ENCODE measurements at regions not wholly inside any gene's neighbourhood (a gene's known extent, or its start where the extent isn't known, plus 50 kb on each side); places are given as distances from the start of the nearest gene placed in this dataset.

- intact Hi-C loops (cut with micrococcal nuclease; ENCODE audit: unreplicated experiment) = no loop called here
- H2AFZ ChIP-seq (ENCODE audit: low read length) = no peak overlapping the region
- H3K9me2 ChIP-seq (ENCODE audit: insufficient read depth, low read length) = no peaks in the 10 kb centered on the region
- no peaks in the 10 kb centered on the region for H3K36me3 ChIP-seq (ENCODE audit: insufficient read depth, low read length)
- ChIA-PET POLR2A (no interaction called here), CTCF (ENCODE audit: unreplicated experiment) (no interaction called here)
- H4K20me1 ChIP-seq (ENCODE audit: insufficient read depth, low read length) = no peaks in the 10 kb centered on the region
- DNase-seq (ENCODE audit: low spot score) = no peak
- no peaks in the 10 kb centered on the region for H3K4me1 ChIP-seq (ENCODE audit: insufficient read depth, low read length, poor library complexity, severe bottlenecking)
- H3K79me2 ChIP-seq (ENCODE audit: insufficient read depth, low read depth, low read length) = no peaks in the 10 kb centered on the region
- no peaks in the 10 kb centered on the region for H3K9me3 ChIP-seq (ENCODE audit: low read length)
- H3K4me2 ChIP-seq (ENCODE audit: low read length) = no peak overlapping the region
- no peak overlapping the region for H3K27ac ChIP-seq (ENCODE audit: low read depth, low read length, poor library complexity, severe bottlenecking)
- no TSS peak for BruUV-seq (replicated peaks)
- no peak overlapping the region for H3K4me3 ChIP-seq (ENCODE audit: low read depth, low read length, poor library complexity, severe bottlenecking)
- no peak for TF ChIP-seq EZH2phosphoT487 (IDR thresholded peaks at IDR 0.05; ENCODE audit: borderline replicate concordance, low read depth, low read length)
- TF ChIP-seq CTCF (conservative IDR thresholded peaks at IDR 0.05; ENCODE audit: low read length) = no peak
These were observed 317.5 kb upstream of the DIO3 start for GRCh38 chr14:101243587-101244338.

GRCh38 chr14:101246894-101247841 is 314.1 kb upstream of the DIO3 start:
- intact Hi-C loops (cut with micrococcal nuclease; ENCODE audit: unreplicated experiment) = no loop called here
- Histone ChIP-seq H4K20me1 (ENCODE audit: insufficient read depth, low read length) (no peaks in the 10 kb centered on the region), H2AFZ (ENCODE audit: low read length) (no peak overlapping the region), H3K79me2 (ENCODE audit: insufficient read depth, low read depth, low read length) (no peaks in the 10 kb centered on the region), H3K36me3 (ENCODE audit: insufficient read depth, low read length) (no peaks in the 10 kb centered on the region), H3K4me3 (ENCODE audit: low read depth, low read length, poor library complexity, severe bottlenecking) (no peak overlapping the region), H3K27ac (ENCODE audit: low read depth, low read length, poor library complexity, severe bottlenecking) (no peak overlapping the region), H3K4me1 (ENCODE audit: insufficient read depth, low read length, poor library complexity, severe bottlenecking) (no peaks in the 10 kb centered on the region), H3K9me2 (ENCODE audit: insufficient read depth, low read length) (no peaks in the 10 kb centered on the region), H3K4me2 (ENCODE audit: low read length) (no peak overlapping the region), H3K9me3 (ENCODE audit: low read length) (no peaks in the 10 kb centered on the region)
- no peak for TF ChIP-seq EZH2phosphoT487 (IDR thresholded peaks at IDR 0.05; ENCODE audit: borderline replicate concordance, low read depth, low read length)
- TF ChIP-seq CTCF (conservative IDR thresholded peaks at IDR 0.05; ENCODE audit: low read length) = no peak
- DNase-seq (ENCODE audit: low spot score) = no peak
- BruUV-seq (replicated peaks) = no TSS peak
- POLR2A ChIA-PET = interaction anchor here (0.7 kb wide), 1 partner anchor 114 kb away, joined by 6 read pairs; no protein-coding TSS in a partner anchor
- CTCF ChIA-PET (ENCODE audit: unreplicated experiment) = no interaction called here

Data from OCI-LY7 (cell line).